OCI-LY1 (cell line): ENCODE measurements at regions not wholly inside any gene's neighbourhood (a gene's known extent, or its start where the extent isn't known, plus 50 kb on each side); places are given as distances from the start of the nearest gene placed in this dataset.

Experiments
- H2AFZ ChIP-seq: fragments of 200-600 bp; sonication (generic), shearing (Covaris generic); 2 replicates; pipeline ENCODE4 v1.6.0; 2014; ENCODE audit warnings: antibody characterized with exemption, mild to moderate bottlenecking, low read length
- H3F3A ChIP-seq: fragments of 200-600 bp; sonication (generic), shearing (Covaris generic); 2 replicates; pipeline ENCODE4 v1.6.0; 2014; ENCODE audit warnings: mild to moderate bottlenecking, antibody characterized with exemption, low read length, moderate library complexity; ENCODE audit not compliant: insufficient read depth
- H3K27ac ChIP-seq: fragments of 200-600 bp; sonication (generic); 2 replicates; pipeline ENCODE4 v1.5.1; 2014; ENCODE audit warnings: low read length, mixed run types, mild to moderate bottlenecking, low read depth; ENCODE audit not compliant: poor library complexity, severe bottlenecking
- H3K27me3 ChIP-seq: fragments of 200-600 bp; sonication (generic); 2 replicates; pipeline ENCODE4 v1.6.0; 2014; ENCODE audit warnings: antibody characterized with exemption, mild to moderate bottlenecking, low read length, moderate library complexity; ENCODE audit not compliant: insufficient read depth
- H3K36me3 ChIP-seq: fragments of 200-600 bp; sonication (generic); 2 replicates; pipeline ENCODE4 v1.6.1; 2014; ENCODE audit warnings: mild to moderate bottlenecking, antibody characterized with exemption, low read length, moderate library complexity, mixed read lengths; ENCODE audit not compliant: insufficient read depth
- H3K4me1 ChIP-seq: fragments of 200-600 bp; sonication (generic); 2 replicates; pipeline ENCODE4 v1.5.1; 2014; ENCODE audit warnings: mild to moderate bottlenecking, low read length, moderate library complexity; ENCODE audit not compliant: insufficient read depth, severe bottlenecking
- H3K4me2 ChIP-seq: fragments of 200-600 bp; sonication (generic), shearing (Covaris generic); 2 replicates; pipeline ENCODE4 v1.6.1; 2014; ENCODE audit warnings: low read length
- H3K4me3 ChIP-seq: fragments of 200-600 bp; sonication (generic); 2 replicates; pipeline ENCODE4 v1.5.1; 2014; ENCODE audit warnings: low read length, low read depth, mild to moderate bottlenecking, mixed read lengths; ENCODE audit not compliant: poor library complexity, severe bottlenecking
- H3K79me2 ChIP-seq: fragments of 200-600 bp; shearing (Covaris generic); 2 replicates; pipeline ENCODE4 v1.6.1; 2016; ENCODE audit warnings: mixed run types, low read length, mixed read lengths; ENCODE audit not compliant: insufficient read depth
- H3K9ac ChIP-seq: fragments of 200-600 bp; sonication (generic), shearing (Covaris generic); 2 replicates; pipeline ENCODE4 v1.6.1; 2014; ENCODE audit warnings: mild to moderate bottlenecking, low read length, mixed read lengths
- H3K9me2 ChIP-seq: fragments of 200-600 bp; sonication (generic), shearing (Covaris generic); 2 replicates; pipeline ENCODE4 v1.6.1; 2014; ENCODE audit warnings: low read depth, mild to moderate bottlenecking, low read length, mixed read lengths
- H3K9me3 ChIP-seq: fragments of 200-600 bp; shearing (Covaris generic); 2 replicates; pipeline ENCODE4 v1.6.1; 2014; ENCODE audit warnings: low read length, mixed read lengths
- H4K20me1 ChIP-seq: fragments of 200-600 bp; sonication (generic), shearing (Covaris generic); 2 replicates; pipeline ENCODE4 v1.6.0; 2016; ENCODE audit warnings: mild to moderate bottlenecking, low read length; ENCODE audit not compliant: insufficient read depth
- CTCF ChIP-seq: fragments of 200-600 bp; sonication (generic), shearing (Covaris generic); IDR thresholded peaks from 2 replicates; pipeline ENCODE4 v1.5.1; 2017; ENCODE audit warnings: mild to moderate bottlenecking, antibody characterized with exemption, low read length, moderate library complexity, mixed read lengths
- EZH2 ChIP-seq: fragments of 200-600 bp; sonication (generic), shearing (Covaris generic); IDR thresholded peaks from 2 replicates; pipeline ENCODE4 v1.8.0; 2017; ENCODE audit warnings: borderline replicate concordance, mixed run types, mild to moderate bottlenecking, antibody characterized with exemption, low read length, moderate library complexity, mixed read lengths

GRCh38 chr11:42200311-42200710 lies 740.9 kb upstream of the LRRC4C start:
- H3K79me2 ChIP-seq: no peaks in the 10 kb centered on the region

GRCh38 chr11:42201603-42202148 lies 742.2 kb upstream of the LRRC4C start:
- Histone ChIP-seq H3K4me3 (no peak overlapping the region), H3K4me1 (no peaks in the 10 kb centered on the region), H4K20me1 (no peaks in the 10 kb centered on the region), H3K27me3 (no peaks in the 10 kb centered on the region), H3K9me3 (no peaks in the 10 kb centered on the region), H3K4me2 (no peak overlapping the region), H3F3A (no peaks in the 10 kb centered on the region), H3K27ac (no peak overlapping the region), H3K9ac (no peak overlapping the region), H3K36me3 (no peaks in the 10 kb centered on the region), H3K9me2 (no peaks in the 10 kb centered on the region), H3K79me2 (no peaks in the 10 kb centered on the region), H2AFZ (no peak overlapping the region)
- TF ChIP-seq CTCF: no peak
- TF ChIP-seq EZH2: no peak

More at GRCh38 chr11:42200311-42200710, 740.9 kb upstream of the LRRC4C start:
- TF ChIP-seq EZH2 (no peak), CTCF (no peak)
- Histone ChIP-seq H3K4me2 (no peak overlapping the region), H2AFZ (no peak overlapping the region), H3K9ac (no peak overlapping the region), H3K36me3 (no peaks in the 10 kb centered on the region), H3K9me3 (no peaks in the 10 kb centered on the region), H3K27ac (no peak overlapping the region), H3K27me3 (no peaks in the 10 kb centered on the region), H3K9me2 (no peaks in the 10 kb centered on the region), H3K4me1 (no peaks in the 10 kb centered on the region), H4K20me1 (no peaks in the 10 kb centered on the region), H3F3A (no peaks in the 10 kb centered on the region), H3K4me3 (no peak overlapping the region)

GRCh38 chr11:42205518-42205917 lies 746.1 kb upstream of the LRRC4C start:
- Histone ChIP-seq H4K20me1 (no peaks in the 10 kb centered on the region), H3K4me3 (no peak overlapping the region)

More at GRCh38 chr11:42205518-42205917, 746.1 kb upstream of the LRRC4C start:
- Histone ChIP-seq H2AFZ (no peak overlapping the region), H3K27ac (no peak overlapping the region), H3F3A (no peaks in the 10 kb centered on the region), H3K9ac (no peak overlapping the region), H3K79me2 (no peaks in the 10 kb centered on the region), H3K4me1 (no peaks in the 10 kb centered on the region), H3K9me2 (no peaks in the 10 kb centered on the region), H3K9me3 (no peaks in the 10 kb centered on the region), H3K27me3 (no peaks in the 10 kb centered on the region), H3K4me2 (no peak overlapping the region), H3K36me3 (no peaks in the 10 kb centered on the region)
- TF ChIP-seq EZH2: no peak
- no peak for TF ChIP-seq CTCF
